Uterus (tissue), 2 donors: ENCODE measurements at regions not wholly inside any gene's neighbourhood (a gene's known extent, or its start where the extent isn't known, plus 50 kb on each side); places are given as distances from the start of the nearest gene placed in this dataset.

ENCODE experiments used
- POLR2A ChIP-seq, 2 donors: fragments of 450-650 bp; IDR thresholded peaks; one replicate each; pipeline ENCODE4 v1.6.1; 2016; ENCODE audit warnings: antibody characterized with exemption in 2 of 2, mild to moderate bottlenecking in 1 of 2, moderate library complexity in 1 of 2
- TF ChIP-seq, protein P1 (sequence below), 4 experiments: fragments of 200-600 bp in 2 of 4; fragments of 450-650 bp in 2 of 4; sonication (generic) in 2 of 4; IDR thresholded peaks; one replicate each; pipeline ENCODE4 v1.5.1; 2016 to 2019; ENCODE audit warnings: antibody characterized with exemption in 4 of 4, mild to moderate bottlenecking in 2 of 4, moderate library complexity in 1 of 4

GRCh38 chr4:38426532-38426931 is 237.5 kb upstream of the KLF3 start:
- TF ChIP-seq POLR2A (IDR thresholded peaks at IDR 0.05), result no peak
- TF ChIP-seq, protein P1, sequence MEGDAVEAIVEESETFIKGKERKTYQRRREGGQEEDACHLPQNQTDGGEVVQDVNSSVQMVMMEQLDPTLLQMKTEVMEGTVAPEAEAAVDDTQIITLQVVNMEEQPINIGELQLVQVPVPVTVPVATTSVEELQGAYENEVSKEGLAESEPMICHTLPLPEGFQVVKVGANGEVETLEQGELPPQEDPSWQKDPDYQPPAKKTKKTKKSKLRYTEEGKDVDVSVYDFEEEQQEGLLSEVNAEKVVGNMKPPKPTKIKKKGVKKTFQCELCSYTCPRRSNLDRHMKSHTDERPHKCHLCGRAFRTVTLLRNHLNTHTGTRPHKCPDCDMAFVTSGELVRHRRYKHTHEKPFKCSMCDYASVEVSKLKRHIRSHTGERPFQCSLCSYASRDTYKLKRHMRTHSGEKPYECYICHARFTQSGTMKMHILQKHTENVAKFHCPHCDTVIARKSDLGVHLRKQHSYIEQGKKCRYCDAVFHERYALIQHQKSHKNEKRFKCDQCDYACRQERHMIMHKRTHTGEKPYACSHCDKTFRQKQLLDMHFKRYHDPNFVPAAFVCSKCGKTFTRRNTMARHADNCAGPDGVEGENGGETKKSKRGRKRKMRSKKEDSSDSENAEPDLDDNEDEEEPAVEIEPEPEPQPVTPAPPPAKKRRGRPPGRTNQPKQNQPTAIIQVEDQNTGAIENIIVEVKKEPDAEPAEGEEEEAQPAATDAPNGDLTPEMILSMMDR (IDR thresholded peaks at IDR 0.05), result no peak
